22Rv1 (cell line): ENCODE measurements at regions not wholly inside any gene's neighbourhood (a gene's known extent, or its start where the extent isn't known, plus 50 kb on each side); places are given as distances from the start of the nearest gene placed in this dataset.
"Not testable (repeated sequence)": the region's sequence is repeated elsewhere in the genome, so short reads cannot be mapped to it uniquely, and the experiment has no call there.

ENCODE experiments used
- H3K27ac ChIP-seq: fragments of 450-650 bp; 2 replicates; pipeline ENCODE4 v1.5.1; 2017
- ZFX ChIP-seq: fragments of 450-650 bp; IDR thresholded peaks from 2 replicates; pipeline ENCODE4 v1.6.1; 2017; ENCODE audit warnings: antibody characterized with exemption, borderline replicate concordance
- TF ChIP-seq, protein P1 (sequence below): fragments of 450-650 bp; IDR thresholded peaks from 2 replicates; pipeline ENCODE4 v1.5.1; 2017; ENCODE audit warnings: mild to moderate bottlenecking

DNA sequence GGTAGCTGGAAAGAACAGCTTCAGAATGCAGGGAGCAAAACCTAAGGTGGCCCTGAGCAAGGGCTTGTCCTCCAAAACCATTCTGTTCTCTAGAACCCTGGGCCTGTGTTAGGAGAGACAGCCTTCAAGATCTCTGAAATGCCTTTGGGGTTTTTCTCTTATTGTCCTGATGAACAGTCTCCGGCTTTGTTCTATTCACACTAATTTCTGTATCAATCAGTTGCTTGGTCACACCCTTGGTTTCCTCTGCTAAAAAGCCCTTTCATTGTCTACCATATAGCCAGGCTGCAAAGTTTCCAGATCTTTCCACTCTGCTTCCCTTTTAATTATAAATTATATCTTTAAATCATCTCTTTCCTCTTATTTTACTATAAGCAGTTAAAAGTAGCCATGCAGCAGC, 219.9 kb upstream of the ARID2 start:
- TF ChIP-seq, protein P1, sequence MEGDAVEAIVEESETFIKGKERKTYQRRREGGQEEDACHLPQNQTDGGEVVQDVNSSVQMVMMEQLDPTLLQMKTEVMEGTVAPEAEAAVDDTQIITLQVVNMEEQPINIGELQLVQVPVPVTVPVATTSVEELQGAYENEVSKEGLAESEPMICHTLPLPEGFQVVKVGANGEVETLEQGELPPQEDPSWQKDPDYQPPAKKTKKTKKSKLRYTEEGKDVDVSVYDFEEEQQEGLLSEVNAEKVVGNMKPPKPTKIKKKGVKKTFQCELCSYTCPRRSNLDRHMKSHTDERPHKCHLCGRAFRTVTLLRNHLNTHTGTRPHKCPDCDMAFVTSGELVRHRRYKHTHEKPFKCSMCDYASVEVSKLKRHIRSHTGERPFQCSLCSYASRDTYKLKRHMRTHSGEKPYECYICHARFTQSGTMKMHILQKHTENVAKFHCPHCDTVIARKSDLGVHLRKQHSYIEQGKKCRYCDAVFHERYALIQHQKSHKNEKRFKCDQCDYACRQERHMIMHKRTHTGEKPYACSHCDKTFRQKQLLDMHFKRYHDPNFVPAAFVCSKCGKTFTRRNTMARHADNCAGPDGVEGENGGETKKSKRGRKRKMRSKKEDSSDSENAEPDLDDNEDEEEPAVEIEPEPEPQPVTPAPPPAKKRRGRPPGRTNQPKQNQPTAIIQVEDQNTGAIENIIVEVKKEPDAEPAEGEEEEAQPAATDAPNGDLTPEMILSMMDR = no peak
- no peak for TF ChIP-seq ZFX
- no peak overlapping the region for H3K27ac ChIP-seq

DNA sequence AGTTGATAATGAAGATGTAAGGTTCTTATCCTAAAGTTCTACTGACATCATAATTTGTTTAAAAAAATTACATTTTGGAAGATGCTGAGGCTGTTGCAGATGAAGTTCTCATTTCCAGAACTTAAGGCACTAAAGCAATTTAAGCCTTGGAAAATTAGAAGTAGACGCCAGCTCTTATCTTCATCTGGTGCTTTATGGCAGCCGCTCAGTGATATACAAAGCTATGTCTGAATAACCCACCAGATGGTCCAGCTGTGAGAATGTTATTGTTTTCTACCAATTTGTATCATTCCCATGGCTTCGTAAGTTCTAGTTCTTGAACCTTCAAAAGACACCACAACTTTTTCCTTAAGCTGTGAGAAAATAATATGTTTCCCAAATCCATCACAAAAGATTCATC, 212.1 kb upstream of the ARID2 start:
- no peak overlapping the region for H3K27ac ChIP-seq
- no peak for TF ChIP-seq ZFX
- TF ChIP-seq, protein P1 = no peak

DNA sequence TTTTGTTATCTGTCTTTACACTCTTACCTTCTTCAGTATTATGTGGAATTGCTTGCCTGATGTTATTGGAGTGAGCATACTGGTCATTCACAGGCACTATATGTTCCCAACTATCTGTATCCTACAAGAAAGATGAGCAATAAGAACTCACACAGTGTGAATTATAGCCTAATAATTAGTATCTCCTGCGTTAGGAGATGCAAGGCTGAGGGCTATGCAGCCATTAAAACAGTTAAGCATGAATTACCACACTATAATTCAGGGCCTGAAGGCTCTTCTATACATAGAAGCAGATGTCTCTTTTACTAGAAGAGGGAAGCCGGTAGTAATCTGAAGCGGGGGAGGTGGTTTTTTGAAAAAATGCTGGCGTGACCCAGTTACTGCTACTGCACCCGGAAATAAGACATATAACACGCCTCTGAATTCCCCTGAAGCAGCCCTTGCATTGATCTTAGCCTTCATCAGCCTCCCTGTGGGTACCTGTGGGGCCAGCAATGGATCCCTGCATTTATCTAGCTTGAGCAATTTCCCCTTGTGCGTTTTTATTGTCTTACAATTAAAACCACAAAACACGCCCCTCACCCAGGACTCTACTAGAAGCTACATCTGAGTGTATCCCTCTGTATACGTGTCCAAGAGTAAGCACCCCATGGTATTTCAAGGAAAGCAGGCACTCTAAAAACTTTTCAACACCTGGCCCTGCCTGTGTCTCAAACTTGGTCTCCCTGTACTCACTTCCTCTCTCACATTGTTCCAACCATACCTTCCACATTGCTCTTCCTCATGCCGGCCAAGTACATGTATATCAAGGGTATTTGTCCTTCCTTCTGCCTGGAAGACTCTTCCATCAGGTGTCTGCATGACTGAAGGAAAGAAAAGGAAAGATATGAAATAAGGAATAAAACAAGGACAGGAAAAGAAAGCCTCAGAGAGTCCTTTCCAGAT, 210.9 kb upstream of the ARID2 start:
- TF ChIP-seq, protein P1 = no peak
- no peak for TF ChIP-seq ZFX
- H3K27ac ChIP-seq = no peak overlapping the region

DNA sequence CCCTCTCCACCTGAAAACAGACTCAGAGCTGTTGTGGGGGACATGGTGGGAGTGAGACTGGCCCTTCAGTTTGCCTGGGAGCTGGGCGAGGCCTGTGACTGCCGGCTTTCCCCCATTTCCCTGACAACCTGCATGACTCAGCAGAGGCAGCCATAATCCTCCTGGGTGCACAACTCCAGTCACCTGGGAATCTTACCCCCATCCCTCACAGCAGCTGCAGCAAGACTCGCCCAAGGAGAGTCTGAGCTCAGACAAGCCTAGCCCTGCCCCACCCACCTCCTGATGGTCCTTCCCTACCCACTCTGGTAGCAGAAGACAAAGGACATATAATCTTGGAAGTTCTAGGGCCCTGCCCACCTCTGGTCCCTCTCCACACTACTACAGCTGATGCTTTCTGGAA, 207.3 kb upstream of the ARID2 start:
- no peak overlapping the region for H3K27ac ChIP-seq
- TF ChIP-seq, protein P1 = no peak
- no peak for TF ChIP-seq ZFX

DNA sequence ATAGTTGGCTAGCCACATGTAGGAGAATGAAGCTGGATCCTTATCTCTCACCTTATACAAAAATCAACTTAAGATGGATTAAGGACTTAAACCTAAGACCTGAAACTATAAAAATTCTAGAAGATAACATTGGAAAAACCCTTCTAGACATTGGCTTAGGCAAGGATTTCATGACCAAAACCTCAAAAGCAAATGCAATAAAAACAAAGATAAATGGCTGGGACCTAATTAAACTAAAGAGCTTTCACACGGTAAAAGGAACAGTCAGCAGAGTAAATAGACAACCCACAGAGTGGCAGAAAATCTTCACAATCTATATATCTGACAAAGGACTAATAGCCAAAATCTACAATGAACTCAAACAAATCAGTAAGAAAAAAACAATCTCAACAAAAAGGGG, 202.7 kb upstream of the ARID2 start:
- not testable (repeated sequence) for H3K27ac ChIP-seq

DNA sequence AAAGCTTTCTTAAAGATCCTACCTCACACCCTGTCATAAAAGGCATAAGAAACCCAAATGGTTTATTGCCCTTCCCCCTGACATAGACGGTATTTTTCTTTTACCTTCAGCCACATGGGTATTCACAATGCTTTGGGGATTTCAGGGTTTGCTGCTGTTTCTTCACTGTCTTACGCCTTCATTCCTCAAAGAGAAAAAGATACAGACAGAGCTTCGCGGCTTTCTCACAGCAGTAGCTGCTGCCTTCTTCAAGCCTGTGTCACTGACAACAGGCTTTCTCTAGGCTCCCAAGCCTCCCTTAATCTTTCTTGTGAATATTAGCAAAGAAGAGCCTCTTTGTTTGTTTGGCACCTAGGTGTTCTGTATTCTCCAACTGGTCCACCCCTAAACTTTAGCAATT, 197.4 kb upstream of the ARID2 start:
- TF ChIP-seq, protein P1 = no peak
- TF ChIP-seq ZFX = no peak
- no peak overlapping the region for H3K27ac ChIP-seq

DNA sequence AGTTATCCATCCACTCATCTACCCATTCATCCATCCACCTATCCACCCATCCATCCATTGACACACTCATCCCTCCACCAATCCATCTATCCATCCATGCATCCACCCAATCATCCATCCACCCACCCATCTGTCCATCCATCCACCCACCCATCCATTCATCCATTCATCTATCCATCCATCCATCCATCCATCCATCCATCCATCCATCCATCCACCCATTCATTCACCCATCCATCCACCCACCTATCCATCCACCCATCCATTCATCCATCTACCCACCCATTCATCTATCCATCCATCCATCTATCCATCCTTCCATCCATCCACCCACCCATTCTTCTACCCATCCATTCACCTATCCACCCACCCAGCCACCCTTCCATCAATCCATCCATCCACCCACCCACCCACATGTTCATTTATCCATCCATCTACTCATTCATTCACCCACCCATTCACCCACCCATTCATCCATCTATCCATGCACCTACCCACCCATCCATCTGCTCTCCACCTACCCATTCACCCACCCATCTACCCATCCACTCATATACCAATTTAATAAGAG, 193.8 kb upstream of the ARID2 start:
- TF ChIP-seq ZFX = no peak
- TF ChIP-seq, protein P1 = no peak
- H3K27ac ChIP-seq = no peak overlapping the region
